ENCODE measurements at regions not wholly inside any gene's neighbourhood (a gene's known extent, or its start where the extent isn't known, plus 50 kb on each side); places are given as distances from the start of the nearest gene placed in this dataset.
"Not testable (repeated sequence)": the region's sequence is repeated elsewhere in the genome, so short reads cannot be mapped to it uniquely, and the experiment has no call there.

DNA sequence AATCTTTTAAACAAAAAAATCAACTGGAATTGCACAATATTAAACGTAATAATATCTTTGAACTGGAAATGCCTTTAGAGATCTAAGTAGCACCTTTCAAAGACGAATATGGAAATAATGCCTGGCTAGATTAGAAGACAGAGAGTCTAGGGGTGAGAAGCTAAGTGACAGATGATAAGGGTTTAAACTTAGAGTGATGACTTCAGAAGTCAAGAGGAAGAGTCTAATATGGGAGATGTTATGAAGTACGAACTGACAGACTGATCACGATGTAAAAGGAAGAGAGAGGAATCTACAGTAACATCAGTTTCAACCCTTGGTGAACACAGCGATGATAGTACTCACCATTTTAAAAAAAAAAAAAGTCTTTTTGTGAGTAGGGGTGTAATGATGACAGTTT lies 57.9 kb downstream of the HINT1 start:
- Histone ChIP-seq H3K9me3 (no peaks in the 10 kb centered on the region), H3K4me3 (ENCODE audit: low read depth in 1 of 2, low read length in 1 of 2) (no peak overlapping the region), H3K36me3 (no peaks in the 10 kb centered on the region), H3K27me3 (no peaks in the 10 kb centered on the region), H3K27ac (no peak overlapping the region), H3K4me1 (ENCODE audit: control insufficient read depth in 1 of 2, insufficient read depth in 1 of 2, low read depth in 1 of 2, low read length in 1 of 2) (no peaks in the 10 kb centered on the region)
- TF ChIP-seq, protein P1, sequence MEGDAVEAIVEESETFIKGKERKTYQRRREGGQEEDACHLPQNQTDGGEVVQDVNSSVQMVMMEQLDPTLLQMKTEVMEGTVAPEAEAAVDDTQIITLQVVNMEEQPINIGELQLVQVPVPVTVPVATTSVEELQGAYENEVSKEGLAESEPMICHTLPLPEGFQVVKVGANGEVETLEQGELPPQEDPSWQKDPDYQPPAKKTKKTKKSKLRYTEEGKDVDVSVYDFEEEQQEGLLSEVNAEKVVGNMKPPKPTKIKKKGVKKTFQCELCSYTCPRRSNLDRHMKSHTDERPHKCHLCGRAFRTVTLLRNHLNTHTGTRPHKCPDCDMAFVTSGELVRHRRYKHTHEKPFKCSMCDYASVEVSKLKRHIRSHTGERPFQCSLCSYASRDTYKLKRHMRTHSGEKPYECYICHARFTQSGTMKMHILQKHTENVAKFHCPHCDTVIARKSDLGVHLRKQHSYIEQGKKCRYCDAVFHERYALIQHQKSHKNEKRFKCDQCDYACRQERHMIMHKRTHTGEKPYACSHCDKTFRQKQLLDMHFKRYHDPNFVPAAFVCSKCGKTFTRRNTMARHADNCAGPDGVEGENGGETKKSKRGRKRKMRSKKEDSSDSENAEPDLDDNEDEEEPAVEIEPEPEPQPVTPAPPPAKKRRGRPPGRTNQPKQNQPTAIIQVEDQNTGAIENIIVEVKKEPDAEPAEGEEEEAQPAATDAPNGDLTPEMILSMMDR (IDR thresholded peaks at IDR 0.05), result no peak

DNA sequence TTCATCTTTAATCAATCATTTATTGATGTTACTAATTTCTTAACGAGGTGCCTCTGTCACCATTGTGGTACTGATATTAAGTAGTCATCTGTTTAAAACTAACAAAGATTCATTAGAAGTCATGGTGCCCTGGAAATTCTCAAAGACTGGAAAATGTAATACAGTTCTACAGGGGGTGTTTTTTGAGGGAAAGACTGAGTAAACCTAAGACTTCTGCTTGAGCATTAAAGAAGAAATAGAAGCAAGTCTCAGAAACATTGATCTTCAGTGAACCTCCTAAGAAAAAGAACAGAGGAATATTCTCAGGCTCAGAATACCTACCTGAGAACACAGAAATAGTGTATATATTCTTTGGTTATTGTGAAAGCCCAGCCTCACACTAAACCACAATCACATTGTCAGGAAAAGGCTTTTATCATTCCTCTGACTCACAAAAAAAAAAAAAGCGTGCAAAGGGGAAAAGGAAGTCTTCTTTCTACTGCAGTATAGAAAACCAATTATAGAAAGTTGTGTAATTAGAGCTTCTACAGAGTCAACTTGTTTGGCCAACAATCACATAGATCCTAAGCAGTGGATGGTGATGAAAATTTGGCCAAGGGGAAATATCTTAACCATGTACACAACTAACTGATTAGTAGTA lies 60.8 kb downstream of the HINT1 start:
- Histone ChIP-seq H3K27me3 (no peaks in the 10 kb centered on the region), H3K27ac (no peak overlapping the region), H3K4me3 (ENCODE audit: low read depth in 1 of 2, low read length in 1 of 2) (no peak overlapping the region), H3K36me3 (no peaks in the 10 kb centered on the region), H3K4me1 (ENCODE audit: control insufficient read depth in 1 of 2, insufficient read depth in 1 of 2, low read depth in 1 of 2, low read length in 1 of 2) (no peaks in the 10 kb centered on the region), H3K9me3 (no peaks in the 10 kb centered on the region)
- TF ChIP-seq, protein P1 (IDR thresholded peaks at IDR 0.05), result no peak

DNA sequence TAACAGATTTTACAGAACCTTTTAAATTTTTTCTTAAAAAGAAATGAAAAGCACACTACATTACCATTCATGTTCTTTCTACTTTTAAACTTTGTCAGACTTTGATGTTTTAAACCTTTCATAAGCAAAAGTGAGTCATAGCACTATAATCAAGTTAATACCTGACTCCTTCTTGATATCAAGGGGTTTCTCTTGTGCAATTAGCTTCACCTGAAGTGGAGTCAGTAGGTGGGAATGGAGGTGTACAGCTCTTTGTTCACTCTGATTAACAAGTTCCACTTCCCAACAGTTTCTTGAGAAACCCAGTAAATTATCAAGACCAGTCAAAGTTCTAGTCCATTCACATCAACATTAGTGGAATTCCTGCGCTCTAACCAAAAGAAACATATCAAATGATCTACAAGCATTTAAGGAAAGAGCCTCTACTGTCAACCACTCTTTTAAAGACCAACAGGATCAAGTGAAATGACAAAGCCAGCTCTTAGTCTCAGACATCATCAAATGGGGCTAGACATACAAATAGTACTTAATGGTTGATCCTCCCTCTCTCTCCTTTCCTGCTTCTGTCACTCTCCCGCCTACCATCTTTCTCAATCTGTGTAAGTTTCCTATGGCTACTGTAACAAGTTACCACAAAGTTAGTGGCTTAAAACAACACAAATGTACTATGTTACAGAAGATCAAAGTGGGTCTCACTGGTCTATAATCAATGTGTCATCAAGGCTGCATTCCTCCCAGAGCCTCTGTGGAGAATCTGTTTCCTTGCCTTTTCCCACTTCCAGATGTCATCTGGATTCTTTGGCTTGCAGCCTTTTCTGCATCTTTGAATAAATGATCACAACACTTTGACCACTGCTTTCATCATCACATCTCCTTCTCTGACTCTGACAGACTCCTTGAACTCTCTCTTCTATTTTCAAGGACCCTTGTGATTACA lies 68.0 kb downstream of the HINT1 start:
- H3K4me1 ChIP-seq (ENCODE audit: control insufficient read depth in 1 of 2, insufficient read depth in 1 of 2, low read depth in 1 of 2, low read length in 1 of 2), result no peaks in the 10 kb centered on the region
- H3K36me3 ChIP-seq, result no peaks in the 10 kb centered on the region
- TF ChIP-seq, protein P1 (IDR thresholded peaks at IDR 0.05), result no peak
- no peak overlapping the region for H3K4me3 ChIP-seq (ENCODE audit: low read depth in 1 of 2, low read length in 1 of 2)
- H3K9me3 ChIP-seq, result no peaks in the 10 kb centered on the region
- no peaks in the 10 kb centered on the region for H3K27me3 ChIP-seq
- H3K27ac ChIP-seq, result no peak overlapping the region

DNA sequence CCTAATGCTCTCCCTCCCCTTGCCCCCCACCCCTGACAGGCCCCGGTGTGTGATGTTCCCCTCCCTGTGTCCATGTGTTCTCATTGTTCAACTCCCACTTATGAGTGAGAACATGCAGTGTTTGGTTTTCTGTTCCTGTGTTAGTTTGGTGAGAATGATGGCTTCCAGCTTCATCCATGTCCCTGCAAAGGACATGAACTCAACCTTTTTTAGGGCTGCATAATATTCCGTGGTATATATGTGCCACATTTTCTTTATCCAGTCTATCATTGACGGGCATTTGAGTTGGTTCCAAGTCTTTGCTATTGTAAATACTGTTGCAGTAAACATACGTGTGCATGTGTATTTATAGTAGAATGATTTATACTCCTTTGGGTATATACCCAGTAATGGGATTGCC lies 69.5 kb downstream of the HINT1 start:
- H3K9me3 ChIP-seq, H3K27ac ChIP-seq: not testable (repeated sequence)

DNA sequence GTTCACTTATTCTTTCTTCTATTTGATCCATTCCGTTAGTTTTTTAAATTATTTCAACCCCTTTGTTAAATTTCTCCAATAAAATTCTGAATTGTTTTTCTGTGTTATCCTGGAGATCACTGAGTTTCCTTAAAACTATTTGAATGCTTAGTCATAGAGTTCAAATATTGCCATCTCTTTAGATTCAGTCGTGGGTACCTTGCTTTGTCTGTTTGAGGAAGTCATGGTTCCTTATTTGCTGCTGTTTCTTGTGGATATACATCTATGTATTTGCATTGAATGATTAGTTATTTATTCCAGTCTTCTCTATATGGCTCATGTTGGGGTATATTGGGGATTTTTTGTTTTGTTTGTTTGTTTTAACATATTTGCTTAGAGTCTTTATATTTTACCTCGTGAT lies 80.6 kb downstream of the HINT1 start:
- Histone ChIP-seq H3K36me3 (no peaks in the 10 kb centered on the region), H3K27ac (no peak overlapping the region), H3K4me3 (ENCODE audit: low read depth in 1 of 2, low read length in 1 of 2) (no peak overlapping the region), H3K27me3 (no peaks in the 10 kb centered on the region), H3K4me1 (ENCODE audit: control insufficient read depth in 1 of 2, insufficient read depth in 1 of 2, low read depth in 1 of 2, low read length in 1 of 2) (no peaks in the 10 kb centered on the region), H3K9me3 (peaks cover 5% of the 10 kb centered on the region)
- TF ChIP-seq, protein P1 (IDR thresholded peaks at IDR 0.05), result no peak

More for the DNA sequence above, 69.5 kb downstream of the HINT1 start:
- H3K36me3 ChIP-seq; H3K27me3 ChIP-seq; H3K4me1 ChIP-seq (ENCODE audit: control insufficient read depth in 1 of 2, insufficient read depth in 1 of 2, low read depth in 1 of 2, low read length in 1 of 2); H3K4me3 ChIP-seq (ENCODE audit: low read depth in 1 of 2, low read length in 1 of 2): not testable (repeated sequence)

DNA sequence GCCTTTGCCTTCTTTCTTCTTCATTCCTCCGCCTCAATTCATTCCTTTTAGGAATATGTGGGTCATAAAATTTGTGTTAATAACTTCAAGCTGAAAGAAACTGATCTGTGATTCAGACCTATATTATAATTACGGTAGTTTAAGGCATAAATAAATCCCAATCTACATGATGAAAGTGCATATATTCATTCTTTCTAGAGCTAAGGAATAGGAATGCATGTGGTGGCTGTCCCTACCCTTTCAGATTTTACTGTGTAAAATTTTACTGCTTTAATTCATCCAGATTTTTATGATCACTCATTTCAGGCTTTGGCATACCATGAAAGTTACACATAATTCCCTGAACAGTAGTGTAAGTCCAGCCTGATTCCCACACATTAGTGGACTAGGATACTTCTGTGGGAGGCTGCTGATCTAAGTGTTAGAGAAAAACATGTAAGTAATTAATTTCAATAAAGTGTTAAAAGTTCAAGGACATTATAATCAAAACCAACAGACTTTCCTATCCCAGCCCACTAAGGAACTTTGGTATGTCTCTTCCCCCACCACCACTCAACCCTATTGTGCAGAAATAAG lies 83.1 kb downstream of the HINT1 start:
- no peaks in the 10 kb centered on the region for H3K36me3 ChIP-seq

More for the DNA sequence above, 83.1 kb downstream of the HINT1 start:
- Histone ChIP-seq H3K27ac (no peak overlapping the region), H3K4me1 (ENCODE audit: control insufficient read depth in 1 of 2, insufficient read depth in 1 of 2, low read depth in 1 of 2, low read length in 1 of 2) (no peaks in the 10 kb centered on the region), H3K9me3 (no peaks in the 10 kb centered on the region), H3K27me3 (no peaks in the 10 kb centered on the region), H3K4me3 (ENCODE audit: low read depth in 1 of 2, low read length in 1 of 2) (no peak overlapping the region)
- TF ChIP-seq, protein P1 (IDR thresholded peaks at IDR 0.05), result no peak

All from neutrophil (primary cell).